Astrocyte (in vitro differentiated cells and primary cell): ENCODE measurements at regions not wholly inside any gene's neighbourhood (a gene's known extent, or its start where the extent isn't known, plus 50 kb on each side); places are given as distances from the start of the nearest gene placed in this dataset.

Experiments used
- CTCF ChIP-seq: IDR thresholded peaks from 2 replicates; pipeline ENCODE4 v1.5.1; 2011; ENCODE audit warnings: low read depth, mild to moderate bottlenecking, inconsistent platforms, low read length, moderate library complexity; ENCODE audit not compliant: insufficient read depth
- EZH2 ChIP-seq: IDR thresholded peaks from 2 replicates; pipeline ENCODE4 v1.6.1; 2012; ENCODE audit warnings: mild to moderate bottlenecking, low read length, inconsistent platforms; ENCODE audit not compliant: insufficient read depth

- TF ChIP-seq CTCF (no peak), EZH2 (no peak)
Observed at GRCh38 chr5:6995115-6995514, 281.9 kb downstream of the TENT4A start.
